Renal cortex interstitium (tissue), 11 donors: ENCODE measurements at regions not wholly inside any gene's neighbourhood (a gene's known extent, or its start where the extent isn't known, plus 50 kb on each side); places are given as distances from the start of the nearest gene placed in this dataset.

Experiments
- DNase-seq, 11 donors: peaks; one replicate each; pipeline ENCODE4 v3.0.0-alpha.2; 2013; ENCODE audit warnings: low read depth in 9 of 11, low spot score in 4 of 11; ENCODE audit errors: extremely low read depth in 1 of 11

GRCh38 chr5:172570594-172571334 is 70.3 kb upstream of the NEURL1B start:
- no peak for DNase-seq

- no peak for DNase-seq
These were observed 71.1 kb upstream of the NEURL1B start for GRCh38 chr5:172569861-172570558.

GRCh38 chr5:172568308-172568910 is 72.7 kb upstream of the NEURL1B start:
- no peak for DNase-seq

GRCh38 chr5:172567843-172568242 is 73.2 kb upstream of the NEURL1B start:
- DNase-seq: no peak

GRCh38 chr5:172567294-172567693 is 73.8 kb upstream of the NEURL1B start:
- no peak for DNase-seq

GRCh38 chr5:172565931-172566665 is 75.0 kb upstream of the NEURL1B start:
- DNase-seq: no peak

GRCh38 chr5:172565455-172565854 is 75.6 kb upstream of the NEURL1B start:
- no peak for DNase-seq

GRCh38 chr5:172564883-172565282 is 76.2 kb upstream of the NEURL1B start:
- no peak for DNase-seq

GRCh38 chr5:172564188-172564587 is 76.9 kb upstream of the NEURL1B start:
- no peak for DNase-seq

- DNase-seq: no peak
These were observed 78.6 kb upstream of the NEURL1B start for GRCh38 chr5:172562443-172562842.

GRCh38 chr5:172561151-172561550 is 79.9 kb upstream of the NEURL1B start:
- no peak for DNase-seq

GRCh38 chr5:172559004-172559932 is 81.8 kb upstream of the NEURL1B start:
- DNase-seq: peak; percentile 71 to 92 (median 85)

GRCh38 chr5:172558076-172558976 is 82.7 kb upstream of the NEURL1B start:
- no peak for DNase-seq

- DNase-seq: peak in 7 of 11 donors; percentile 48 to 68 (median 60)
These were observed 84.0 kb upstream of the NEURL1B start for GRCh38 chr5:172556971-172557461.

- no peak for DNase-seq
These were observed 84.8 kb upstream of the NEURL1B start for GRCh38 chr5:172556262-172556661.

GRCh38 chr5:172554562-172554961 is 86.5 kb upstream of the NEURL1B start:
- no peak for DNase-seq

GRCh38 chr5:172553903-172554302 is 87.2 kb upstream of the NEURL1B start:
- no peak for DNase-seq
